A673 (cell line): ENCODE measurements at regions not wholly inside any gene's neighbourhood (a gene's known extent, or its start where the extent isn't known, plus 50 kb on each side); places are given as distances from the start of the nearest gene placed in this dataset.

Experiments used
- BruUV-seq: library from RNA; stranded (reverse); fragments of 400-500 nt; replicated peaks from 2 replicates; lab custom pipeline; 2021; lab: Mats Ljungman, UMichigan
- CTCF ChIA-PET: fragments of 300-600 bp; sonication (Branson Sonifier 250); formaldehyde crosslinking; loops from one replicate; lab custom pipeline; 2022; ENCODE audit warnings: antibody characterized with exemption; lab: Charles Lee
- POLR2A ChIA-PET: fragments of 300-600 bp; sonication (Branson Sonifier 250); formaldehyde crosslinking; loops from one replicate; lab custom pipeline; 2022; ENCODE audit warnings: antibody characterized with exemption; ENCODE audit not compliant: low non-redundant PET; lab: Charles Lee
- DNase-seq: peaks from one replicate; pipeline ENCODE4 v3.0.0-alpha.2; 2015; ENCODE audit warnings: low spot score
- H3K27ac ChIP-seq: fragments of 200-600 bp; sonication (generic); 2 replicates; pipeline ENCODE4 v1.5.1; 2016; ENCODE audit warnings: mixed run types, low read depth, mild to moderate bottlenecking, mixed read lengths, antibody characterized with exemption, low read length; ENCODE audit not compliant: poor library complexity, severe bottlenecking
- H3K27me3 ChIP-seq: fragments of 200-600 bp; sonication (generic); replicated peaks from 2 replicates; pipeline ENCODE4 v1.6.1; 2017; ENCODE audit warnings: mixed run types, low read depth, mild to moderate bottlenecking, mixed read lengths, antibody characterized with exemption, low read length; ENCODE audit not compliant: insufficient read depth, poor library complexity
- H3K36me3 ChIP-seq: fragments of 200-600 bp; sonication (generic); 2 replicates; pipeline ENCODE4 v1.6.1; 2016; ENCODE audit warnings: mixed run types, mild to moderate bottlenecking, mixed read lengths, antibody characterized with exemption, low read length; ENCODE audit not compliant: insufficient read depth, poor library complexity, severe bottlenecking
- H3K4me1 ChIP-seq: fragments of 200-600 bp; sonication (generic); 2 replicates; pipeline ENCODE4 v1.6.1; 2017; ENCODE audit warnings: mixed run types, mild to moderate bottlenecking, mixed read lengths, antibody characterized with exemption, low read length; ENCODE audit not compliant: insufficient read depth, poor library complexity, severe bottlenecking
- H3K4me3 ChIP-seq: fragments of 200-600 bp; sonication (generic); 2 replicates; pipeline ENCODE4 v1.5.1; 2016; ENCODE audit warnings: low read depth, mixed run types, mild to moderate bottlenecking, mixed read lengths, low read length; ENCODE audit not compliant: poor library complexity, severe bottlenecking
- H3K9me3 ChIP-seq: fragments of 200-600 bp; sonication (generic); 2 replicates; pipeline ENCODE4 v1.6.1; 2016; ENCODE audit warnings: mixed run types, low read depth, mild to moderate bottlenecking, mixed read lengths, antibody characterized with exemption, low read length; ENCODE audit not compliant: poor library complexity, severe bottlenecking
- CTCF ChIP-seq: fragments of 300-800, 200-600 bp; sonication (generic); conservative IDR thresholded peaks from 2 replicates; pipeline ENCODE4 v1.5.1; 2017; ENCODE audit warnings: low read depth, mild to moderate bottlenecking, antibody characterized with exemption, low read length, moderate library complexity, mixed read lengths
- EZH2 ChIP-seq: fragments of 200-600 bp; sonication (generic); IDR thresholded peaks from 2 replicates; pipeline ENCODE4 v1.6.1; 2017; ENCODE audit warnings: borderline replicate concordance, low read depth, mild to moderate bottlenecking, mixed read lengths, antibody characterized with exemption, low read length; ENCODE audit not compliant: poor library complexity, severe bottlenecking
- intact Hi-C: fragments of 100-400 bp; cut with micrococcal nuclease; formaldehyde crosslinking; loops from one replicate; pipeline ENCODE4 v1.10.0; 2022; ENCODE audit not compliant: unreplicated experiment

GRCh38 chr11:101267654-101268053 lies 138.0 kb upstream of the PGR start:
- no TSS peak for BruUV-seq
- Histone ChIP-seq H3K36me3 (no peaks in the 10 kb centered on the region), H3K4me1 (no peaks in the 10 kb centered on the region), H3K27me3 (no peaks in the 10 kb centered on the region), H3K4me3 (no peak overlapping the region), H3K9me3 (no peaks in the 10 kb centered on the region), H3K27ac (no peak overlapping the region)
- DNase-seq: no peak
- ChIA-PET CTCF (no interaction called here), POLR2A (no interaction called here)
- intact Hi-C loops: no loop called here
- TF ChIP-seq EZH2 (no peak), CTCF (no peak)

- no peak for TF ChIP-seq EZH2
- TF ChIP-seq CTCF: no peak
- intact Hi-C loops: no loop called here
- ChIA-PET CTCF (no interaction called here), POLR2A (no interaction called here)
- Histone ChIP-seq H3K9me3 (no peaks in the 10 kb centered on the region), H3K4me3 (no peak overlapping the region), H3K4me1 (no peaks in the 10 kb centered on the region), H3K27me3 (no peaks in the 10 kb centered on the region), H3K36me3 (no peaks in the 10 kb centered on the region), H3K27ac (no peak overlapping the region)
- no peak for DNase-seq
- BruUV-seq: no TSS peak
Measured at GRCh38 chr11:101264306-101264705, 134.7 kb upstream of the PGR start.

GRCh38 chr11:101262995-101263394 lies 133.4 kb upstream of the PGR start:
- CTCF ChIA-PET: no interaction called here

More at GRCh38 chr11:101262995-101263394, 133.4 kb upstream of the PGR start:
- Histone ChIP-seq H3K27ac (no peak overlapping the region), H3K27me3 (no peaks in the 10 kb centered on the region), H3K36me3 (no peaks in the 10 kb centered on the region), H3K4me3 (no peak overlapping the region), H3K9me3 (no peaks in the 10 kb centered on the region), H3K4me1 (no peaks in the 10 kb centered on the region)
- POLR2A ChIA-PET: interaction anchor here (0.7 kb wide), 1 partner anchor 598 kb away, joined by 4 read pairs; no protein-coding TSS in a partner anchor
- DNase-seq: no peak
- intact Hi-C loops: no loop called here
- TF ChIP-seq CTCF: no peak
- no peak for TF ChIP-seq EZH2
- no TSS peak for BruUV-seq
